Gastroesophageal sphincter (tissue), 3 donors: ENCODE measurements at regions not wholly inside any gene's neighbourhood (a gene's known extent, or its start where the extent isn't known, plus 50 kb on each side); places are given as distances from the start of the nearest gene placed in this dataset.

Experiments used
- CTCF ChIP-seq, 4 experiments: fragments of 200-600 bp in 2 of 4; fragments of 450-650 bp in 2 of 4; sonication (generic) in 1 of 4; IDR thresholded peaks; one replicate each; pipeline ENCODE4 v1.5.1; 2017 to 2019; ENCODE audit warnings: antibody characterized with exemption in 4 of 4, mild to moderate bottlenecking in 2 of 4, moderate library complexity in 2 of 4
- EP300 ChIP-seq: sonication (generic); formaldehyde crosslinking; IDR thresholded peaks from one replicate; pipeline ENCODE4 v1.6.1; 2017; ENCODE audit warnings: antibody characterized with exemption, mild to moderate bottlenecking
- POLR2A ChIP-seq, 2 donors: fragments of 450-650 bp; IDR thresholded peaks; one replicate each; pipeline ENCODE4 v1.6.1; 2017; ENCODE audit warnings: antibody characterized with exemption in 2 of 2, mild to moderate bottlenecking in 2 of 2, moderate library complexity in 1 of 2
- POLR2AphosphoS5 ChIP-seq: sonication (generic); formaldehyde crosslinking; IDR thresholded peaks from one replicate; pipeline ENCODE4 v1.6.1; 2017; ENCODE audit warnings: antibody characterized with exemption

DNA sequence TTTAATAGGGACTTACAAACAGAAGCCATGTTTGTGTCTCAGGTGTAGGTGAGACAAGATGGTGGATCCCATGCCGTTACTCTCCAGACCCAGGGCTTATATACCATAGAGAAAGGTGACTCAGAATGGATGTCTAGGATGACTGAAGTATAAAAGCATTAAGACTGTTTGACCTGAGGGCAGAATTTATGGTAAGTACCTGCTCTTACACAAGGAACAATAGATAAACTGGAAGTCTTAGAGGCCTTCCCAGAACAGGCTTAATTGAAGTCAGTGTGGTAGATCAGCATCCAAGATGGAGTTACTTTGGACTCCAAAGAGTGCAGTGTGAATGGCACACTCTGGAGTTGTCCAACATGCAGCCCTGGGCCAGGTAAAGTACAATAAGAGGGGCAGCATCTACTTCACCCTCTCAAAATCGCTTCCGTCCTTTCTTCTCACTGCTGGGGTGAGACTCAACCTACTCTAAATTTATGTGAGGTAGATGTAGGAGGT lies 387.0 kb upstream of the DDI1 start:
- TF ChIP-seq CTCF (IDR thresholded peaks at IDR 0.05) = no peak
- TF ChIP-seq POLR2AphosphoS5 = no peak
- no peak for TF ChIP-seq EP300
- no peak for TF ChIP-seq POLR2A (IDR thresholded peaks at IDR 0.05)
